ENCODE measurements at regions not wholly inside any gene's neighbourhood (a gene's known extent, or its start where the extent isn't known, plus 50 kb on each side); places are given as distances from the start of the nearest gene placed in this dataset.
"Not testable (repeated sequence)": the region's sequence is repeated elsewhere in the genome, so short reads cannot be mapped to it uniquely, and the experiment has no call there.

DNA sequence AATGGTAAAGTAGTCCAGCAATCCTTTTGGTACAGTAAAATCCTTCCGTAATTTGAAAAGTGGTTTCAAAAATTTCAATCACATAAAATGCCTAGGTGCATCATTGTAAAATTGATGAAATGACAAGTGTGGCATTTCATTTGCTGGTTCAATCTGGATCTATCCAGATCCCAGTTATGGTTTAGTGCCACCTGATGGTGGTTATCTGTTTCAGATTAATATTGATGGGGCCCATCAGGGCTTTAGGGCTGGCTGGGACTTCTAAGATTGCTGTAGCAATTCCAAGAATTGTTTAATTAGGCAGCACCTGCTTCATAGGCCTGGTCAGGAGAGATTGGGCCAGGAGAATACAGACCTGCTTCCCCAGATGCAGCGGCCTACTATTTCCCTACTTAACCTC is 55.5 kb upstream of the PIK3C3 start:
- no peak for DNase-seq (ENCODE audit: low read depth in 3 of 3, low spot score in 1 of 3)

DNA sequence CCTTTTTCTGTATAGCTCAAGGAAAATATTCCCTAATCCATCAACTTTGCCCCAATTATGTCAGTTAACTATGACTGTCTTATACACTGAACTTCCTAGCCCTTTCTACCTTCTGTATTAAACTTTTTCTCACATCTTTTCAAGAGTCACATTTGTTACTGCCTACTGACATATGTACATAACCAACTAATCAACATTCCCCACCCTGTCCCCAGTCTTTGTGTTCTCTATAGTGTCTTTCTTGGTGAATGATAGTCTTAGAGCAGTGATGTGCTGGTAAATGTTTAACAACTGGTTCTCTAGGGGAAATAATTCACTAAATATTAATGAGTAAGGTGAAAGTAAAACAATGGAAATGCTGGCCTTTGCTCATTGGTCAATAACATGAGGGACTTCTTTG is 61.6 kb upstream of the PIK3C3 start:
- no peak for DNase-seq (ENCODE audit: low read depth in 3 of 3, low spot score in 1 of 3)

DNA sequence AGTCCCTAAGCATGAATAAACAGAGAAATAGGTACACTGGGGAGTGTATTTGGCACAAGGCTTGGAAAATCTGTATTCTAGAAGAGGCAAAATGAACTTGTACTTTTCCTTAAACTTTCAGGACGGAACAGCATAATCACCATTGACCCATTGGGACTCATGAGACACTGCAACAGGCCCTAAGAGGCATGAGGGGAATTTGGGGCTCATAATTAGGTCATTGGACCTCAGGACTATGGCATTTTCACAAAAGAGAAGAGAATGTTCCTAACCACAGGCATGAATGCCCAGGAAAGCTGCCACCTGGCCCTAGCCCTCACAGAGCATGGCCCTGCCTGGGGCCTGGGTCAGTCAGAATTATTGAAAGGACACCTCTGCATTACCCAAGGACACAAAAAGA is 67.9 kb upstream of the PIK3C3 start:
- no peak for DNase-seq (ENCODE audit: low read depth in 3 of 3, low spot score in 1 of 3)

DNA sequence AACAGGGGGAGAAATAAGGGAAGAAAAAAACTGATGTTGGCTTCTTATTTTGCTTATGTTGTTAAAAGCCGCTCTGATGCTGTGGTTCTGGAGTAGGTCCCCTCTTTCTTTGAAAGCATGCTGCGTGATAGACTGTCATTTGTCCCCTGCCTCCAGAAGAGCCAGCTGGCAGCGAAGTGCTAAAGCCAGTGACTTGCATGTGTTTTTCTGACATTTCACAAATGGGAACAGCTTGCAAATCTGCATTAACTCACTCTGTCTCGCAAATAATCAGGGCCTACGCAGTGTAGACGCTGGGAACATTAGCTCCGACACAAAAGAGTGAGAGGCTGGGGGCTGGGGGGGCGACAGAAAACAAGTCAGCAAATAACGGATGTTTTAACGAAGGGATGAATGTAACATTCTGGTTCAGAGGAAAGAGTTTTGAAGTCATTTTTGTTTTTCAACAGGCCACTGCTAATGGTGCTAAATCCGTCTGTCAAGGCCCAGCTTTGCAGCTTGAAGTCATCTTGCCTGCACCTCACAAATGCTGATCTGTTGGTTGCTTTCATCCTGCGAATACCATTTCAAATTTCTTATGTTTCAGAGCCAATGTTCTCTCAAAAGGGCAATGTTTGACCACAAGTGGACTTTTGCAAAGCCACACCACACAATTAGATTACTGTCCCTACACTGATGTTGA is 68.8 kb upstream of the PIK3C3 start:
- DNase-seq (ENCODE audit: low read depth in 3 of 3, low spot score in 1 of 3) = no peak

DNA sequence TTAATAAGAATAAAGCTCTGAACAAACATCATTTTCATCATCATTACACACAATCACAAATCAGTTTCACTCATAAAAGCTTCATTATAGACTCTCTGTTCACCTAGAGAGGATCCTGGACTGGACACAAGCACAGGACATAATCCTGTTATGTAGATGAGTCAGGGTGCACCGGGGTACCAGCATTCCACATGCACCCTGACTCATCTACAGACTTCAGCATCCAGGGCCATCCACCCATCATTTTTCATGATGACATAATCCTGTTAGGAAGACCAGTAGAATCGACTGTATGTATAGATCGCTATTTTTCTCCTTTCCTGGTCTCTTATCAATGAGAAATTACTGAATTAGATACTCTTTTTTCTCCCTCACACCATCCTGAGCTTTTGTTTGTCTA is 73.7 kb upstream of the PIK3C3 start:
- no peak for DNase-seq (ENCODE audit: low read depth in 3 of 3, low spot score in 1 of 3)

DNA sequence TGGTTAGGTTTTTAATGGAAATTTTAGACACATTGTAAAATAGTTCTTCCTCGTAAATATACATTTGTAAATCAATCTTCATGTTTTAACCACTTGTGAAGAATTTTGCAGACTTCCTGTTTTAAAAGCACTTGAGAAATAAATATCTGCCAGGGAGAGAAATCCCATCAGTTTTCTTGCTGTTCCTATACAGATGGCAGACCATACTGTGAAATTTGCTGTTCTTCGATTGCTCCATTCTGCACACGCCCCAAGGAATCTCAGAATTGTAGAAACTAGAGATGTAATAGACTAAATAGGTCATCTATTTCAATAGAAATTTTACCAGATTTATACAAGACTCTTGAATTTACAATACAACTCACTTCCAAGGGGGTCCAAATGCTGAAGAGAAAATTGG is 75.8 kb upstream of the PIK3C3 start:
- no peak for DNase-seq (ENCODE audit: low read depth in 3 of 3, low spot score in 1 of 3)

DNA sequence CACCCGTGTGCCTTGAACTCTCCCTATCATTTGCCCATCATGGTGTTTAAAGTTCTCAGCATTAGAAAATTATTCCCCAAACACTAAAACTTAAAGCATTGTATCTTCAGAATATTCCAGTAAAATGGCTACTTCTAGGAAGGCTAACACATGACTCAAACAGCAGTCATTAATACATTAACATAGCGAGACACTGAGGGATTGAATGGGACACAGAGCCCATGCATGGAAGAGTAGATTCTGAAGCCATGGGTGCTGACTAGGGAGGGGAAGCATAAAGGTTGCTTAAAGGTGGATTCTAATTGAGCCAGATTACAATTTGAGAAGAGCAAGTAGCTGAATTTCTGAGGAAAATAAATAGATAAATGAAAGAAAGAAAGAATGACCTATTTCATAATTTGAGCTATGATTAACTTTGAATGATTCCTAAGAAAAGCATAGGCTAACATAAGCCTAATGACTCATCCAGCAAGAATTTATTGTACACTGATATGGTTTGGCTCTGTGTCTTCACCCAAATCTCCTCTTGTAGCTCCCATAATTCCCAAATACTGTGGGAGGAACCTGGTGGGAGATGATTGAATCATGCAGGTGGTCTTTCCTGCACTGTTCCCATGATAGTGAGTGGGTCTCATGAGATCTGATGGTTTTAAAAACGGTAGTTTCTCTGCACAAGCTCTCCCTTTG is 79.8 kb upstream of the PIK3C3 start:
- no peak for DNase-seq (ENCODE audit: low read depth in 3 of 3, low spot score in 1 of 3)

DNA sequence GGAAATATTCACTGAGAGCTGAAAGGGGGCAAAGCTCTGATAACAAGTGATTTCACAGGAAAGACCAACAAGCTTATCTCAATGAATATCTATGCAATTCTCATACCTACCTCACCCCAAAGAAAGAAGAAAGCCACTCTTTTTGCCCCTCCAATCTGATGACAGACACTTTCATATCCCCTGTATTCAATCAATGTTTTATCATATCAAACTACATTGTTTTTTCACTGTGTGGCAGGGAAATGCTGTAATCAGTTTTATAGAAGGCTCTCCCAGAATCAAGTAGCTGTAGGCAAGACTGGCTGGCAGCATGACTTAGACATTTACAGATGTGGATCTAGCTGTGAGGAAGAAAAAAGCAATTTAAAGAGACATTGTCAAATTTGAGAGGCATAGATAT is 81.3 kb upstream of the PIK3C3 start:
- DNase-seq (ENCODE audit: low read depth in 3 of 3, low spot score in 1 of 3) = no peak

DNA sequence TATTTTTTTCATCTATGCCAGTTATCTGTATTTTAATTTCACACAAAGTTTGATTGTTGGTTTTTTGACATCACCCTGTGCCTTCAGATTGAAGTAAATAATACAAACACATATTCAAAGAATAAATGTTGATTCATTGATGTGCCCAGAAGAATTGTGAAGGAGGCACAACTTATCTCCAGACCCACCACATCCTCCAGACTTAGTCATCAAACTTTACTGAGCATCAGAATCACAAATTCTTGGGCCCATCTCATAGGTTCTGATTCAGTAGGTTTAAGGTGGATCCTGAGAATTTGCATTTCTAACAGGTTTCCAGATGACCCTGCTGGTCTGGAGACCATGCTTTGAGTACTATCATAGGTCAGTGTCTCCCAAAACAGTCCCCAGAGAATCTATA is 82.8 kb upstream of the PIK3C3 start:
- no peak for DNase-seq (ENCODE audit: low read depth in 3 of 3, low spot score in 1 of 3)

DNA sequence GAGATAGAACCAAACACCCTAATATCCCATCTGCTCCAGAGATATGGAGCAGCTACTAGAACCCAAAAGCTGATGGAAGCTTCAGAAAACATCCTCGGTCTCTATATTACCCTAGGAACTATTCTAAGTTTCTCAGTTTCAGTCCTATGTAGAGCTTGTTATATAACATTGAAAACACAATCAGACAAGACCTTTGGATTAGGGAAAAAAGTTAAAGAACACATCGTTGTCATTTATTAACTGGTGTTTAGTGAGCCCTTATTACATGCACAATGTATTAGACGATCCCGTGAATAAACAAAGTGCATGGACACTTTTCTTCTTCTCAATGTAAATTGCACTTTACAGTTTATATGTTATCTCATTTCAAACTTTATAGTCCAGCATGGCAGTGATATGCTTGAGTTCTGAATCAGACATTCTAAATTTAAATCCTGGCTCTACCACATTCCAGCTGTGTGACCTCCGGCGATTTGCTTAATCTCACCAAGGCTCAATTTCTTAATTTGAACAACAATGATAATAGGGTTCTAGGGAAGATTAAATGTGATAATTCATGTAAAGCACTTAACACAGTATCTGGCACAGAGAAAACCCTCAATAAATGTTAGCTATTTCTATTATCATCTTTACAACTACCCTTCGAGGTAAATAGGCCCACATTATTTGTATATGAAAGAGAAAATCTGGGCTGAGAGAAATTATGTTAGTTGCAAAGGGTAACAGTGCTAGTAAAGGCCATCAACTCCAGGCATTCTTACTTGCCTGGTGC is 83.6 kb upstream of the PIK3C3 start:
- DNase-seq (ENCODE audit: low read depth in 3 of 3, low spot score in 1 of 3) = no peak

DNA sequence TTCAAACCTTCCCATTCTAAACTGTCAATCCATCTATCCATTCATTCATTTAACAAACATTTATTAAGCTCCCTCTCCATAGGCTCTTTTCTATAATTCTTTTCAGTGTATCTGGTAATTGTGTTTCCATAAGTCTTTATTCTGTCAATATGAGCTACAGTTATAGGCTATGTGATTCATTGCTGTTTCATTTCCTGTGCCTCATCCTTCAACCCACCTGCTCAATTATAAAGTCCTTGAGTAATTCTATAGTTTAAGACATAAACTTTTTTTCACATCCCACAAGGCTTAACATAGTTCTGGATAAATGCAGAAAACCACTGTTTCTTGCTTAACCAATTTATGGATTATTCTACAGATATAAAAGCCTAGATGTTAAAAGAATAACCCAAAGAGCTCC is 84.2 kb upstream of the PIK3C3 start:
- no peak for DNase-seq (ENCODE audit: low read depth in 3 of 3, low spot score in 1 of 3)

DNA sequence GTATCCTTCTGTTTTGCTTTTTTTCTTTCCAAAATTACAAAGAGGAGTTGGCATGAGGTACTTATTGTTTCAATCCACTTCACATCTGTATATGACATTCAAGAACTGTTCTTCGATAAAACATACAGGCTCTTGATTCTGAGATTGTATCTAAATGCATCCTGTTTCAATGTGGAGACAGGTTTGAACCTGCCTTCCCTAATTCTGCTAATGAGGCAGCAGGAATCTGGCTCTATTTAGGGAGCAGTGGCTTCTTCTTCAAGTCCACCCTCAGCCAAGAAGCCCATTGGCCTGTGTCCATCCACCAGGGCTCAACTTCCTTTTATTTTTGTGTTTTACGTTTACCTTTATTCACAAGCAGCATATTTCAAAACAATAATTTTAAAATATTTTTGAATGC is 84.8 kb upstream of the PIK3C3 start:
- DNase-seq (ENCODE audit: low read depth in 3 of 3, low spot score in 1 of 3) = no peak

DNA sequence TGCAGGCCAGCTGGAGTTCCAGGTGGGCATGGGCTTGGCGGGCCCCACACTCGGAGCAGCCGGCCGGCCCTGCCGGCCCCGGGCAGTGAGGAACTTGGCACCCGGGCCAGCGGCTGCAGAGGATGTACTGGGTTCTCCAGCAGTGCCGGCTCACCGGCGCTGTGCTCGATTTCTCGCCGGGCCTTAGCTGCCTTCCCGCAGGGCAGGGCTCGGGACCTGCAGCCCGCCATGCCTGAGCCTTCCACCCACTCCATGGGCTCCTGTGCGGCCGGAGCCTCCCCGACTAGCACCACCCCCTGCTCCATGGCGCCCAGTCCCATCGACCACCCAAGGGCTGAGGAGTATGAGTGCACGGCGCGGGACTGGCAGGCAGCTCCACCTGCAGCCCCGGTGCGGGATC is 89.2 kb upstream of the PIK3C3 start:
- not testable (repeated sequence) for DNase-seq (ENCODE audit: low read depth in 3 of 3, low spot score in 1 of 3)

DNA sequence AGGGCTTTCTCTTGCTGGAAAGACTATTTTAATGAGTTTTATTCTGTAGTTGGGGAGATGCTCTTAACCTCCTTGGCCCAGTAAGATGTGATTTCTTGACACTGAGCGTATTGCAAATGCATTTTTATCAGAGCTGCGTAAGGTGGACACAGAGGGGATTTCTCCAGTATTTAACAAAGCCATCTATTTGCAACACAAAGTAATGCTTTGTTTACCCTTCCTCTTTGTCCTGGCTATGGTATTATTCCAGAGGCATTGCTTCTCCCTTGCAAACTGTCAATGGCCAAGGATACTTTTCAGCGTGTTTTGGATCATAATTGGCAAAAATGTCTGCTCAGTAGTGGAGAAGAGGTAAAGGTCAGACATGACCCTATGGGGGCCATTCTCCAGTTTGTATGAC is 90.8 kb upstream of the PIK3C3 start:
- DNase-seq (ENCODE audit: low read depth in 3 of 3, low spot score in 1 of 3) = no peak

DNA sequence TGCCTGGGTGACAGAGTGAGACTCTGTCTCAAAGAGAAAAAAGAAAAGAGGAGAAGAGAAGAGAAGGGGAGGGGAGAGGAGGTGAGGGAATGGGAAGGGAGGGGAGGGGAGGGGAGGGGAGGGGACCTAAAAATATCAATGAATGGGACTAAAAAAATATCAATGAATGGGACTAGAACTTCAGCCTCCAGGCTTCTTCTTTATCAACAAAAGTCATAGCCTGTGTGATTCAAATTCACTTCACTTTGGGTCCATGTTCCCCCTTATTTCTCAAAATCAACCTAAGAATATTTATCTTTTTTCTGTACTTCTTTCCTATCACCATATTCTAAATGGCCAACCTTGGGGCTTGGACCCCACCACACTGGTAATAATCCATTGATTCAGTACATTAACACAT is 92.1 kb upstream of the PIK3C3 start:
- DNase-seq (ENCODE audit: low read depth in 3 of 3, low spot score in 1 of 3) = no peak

DNA sequence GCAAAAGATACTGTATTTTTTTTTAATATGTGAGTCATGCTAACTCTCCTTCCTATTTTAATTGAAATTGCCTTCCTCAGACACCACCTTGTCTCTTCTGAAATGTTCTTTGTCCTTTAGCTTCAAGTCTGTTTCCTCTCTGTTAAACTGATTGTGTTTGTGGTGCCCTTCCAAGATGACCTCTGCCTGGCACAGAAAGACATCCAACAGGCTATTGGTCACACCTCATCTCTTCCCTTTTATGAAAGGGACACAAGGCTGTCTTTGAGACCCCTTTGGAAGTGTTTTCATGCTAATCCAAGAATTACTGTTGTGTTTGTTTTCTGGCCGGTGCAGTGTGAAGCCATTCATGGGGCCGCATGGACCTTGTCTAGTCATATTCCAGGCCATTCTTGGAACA is 94.0 kb upstream of the PIK3C3 start:
- no peak for DNase-seq (ENCODE audit: low read depth in 3 of 3, low spot score in 1 of 3)

DNA sequence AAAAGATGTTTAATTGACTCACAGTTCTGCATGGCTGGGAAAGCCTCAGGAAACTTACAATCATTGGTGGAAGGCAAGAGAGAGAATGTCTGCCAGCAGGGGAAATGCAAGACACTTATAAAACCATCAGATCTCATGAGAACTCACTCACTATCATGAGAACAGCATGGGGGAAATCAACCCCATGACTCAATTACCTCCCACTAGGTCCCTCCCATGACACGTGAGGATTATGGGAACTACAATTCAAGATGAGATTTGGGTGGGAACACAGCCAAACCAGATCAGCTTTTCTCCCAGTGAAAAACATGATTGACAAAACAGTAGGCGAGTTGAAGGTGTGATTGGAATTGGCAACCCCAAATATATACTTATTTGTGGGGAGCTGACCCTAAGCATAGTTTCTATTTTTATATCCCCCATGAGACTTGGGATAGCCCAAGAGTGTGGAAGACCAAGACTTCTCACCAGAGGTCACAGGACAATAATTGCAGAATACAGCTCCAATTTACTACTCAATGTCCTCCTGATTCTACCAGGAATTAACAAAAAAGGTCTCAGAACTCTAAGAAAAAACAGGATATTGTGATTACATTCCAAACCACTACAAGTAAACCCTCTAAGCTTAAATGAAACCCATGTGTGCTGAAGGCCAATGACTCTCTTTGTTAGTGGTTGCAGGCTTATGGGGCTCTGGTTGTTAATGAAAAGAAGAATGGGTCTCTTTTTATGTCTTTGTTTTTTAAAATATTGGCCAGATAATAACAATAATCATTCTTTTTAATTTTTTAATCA is 96.1 kb upstream of the PIK3C3 start:
- no peak for DNase-seq (ENCODE audit: low read depth in 3 of 3, low spot score in 1 of 3)

DNA sequence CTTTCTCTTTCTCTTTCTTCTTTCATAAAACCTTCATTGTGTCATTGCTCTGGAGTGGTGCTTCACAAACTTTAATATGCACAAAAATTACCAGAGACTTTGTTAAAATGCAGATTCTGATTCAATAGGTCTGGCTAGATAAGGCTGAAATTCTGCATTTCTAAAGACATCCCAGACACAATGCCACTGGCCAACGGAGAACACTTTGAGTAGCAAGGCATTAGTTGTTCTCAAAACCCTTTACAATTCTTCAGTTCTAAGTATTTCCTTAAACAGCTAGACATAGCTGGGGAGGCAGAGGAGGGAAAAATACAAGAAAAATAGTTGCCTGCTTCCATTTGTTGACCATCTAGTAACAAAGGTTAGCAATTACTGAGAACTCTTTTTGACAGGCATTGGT is 101.8 kb upstream of the PIK3C3 start:
- DNase-seq (ENCODE audit: low read depth in 3 of 3, low spot score in 1 of 3) = no peak

DNA sequence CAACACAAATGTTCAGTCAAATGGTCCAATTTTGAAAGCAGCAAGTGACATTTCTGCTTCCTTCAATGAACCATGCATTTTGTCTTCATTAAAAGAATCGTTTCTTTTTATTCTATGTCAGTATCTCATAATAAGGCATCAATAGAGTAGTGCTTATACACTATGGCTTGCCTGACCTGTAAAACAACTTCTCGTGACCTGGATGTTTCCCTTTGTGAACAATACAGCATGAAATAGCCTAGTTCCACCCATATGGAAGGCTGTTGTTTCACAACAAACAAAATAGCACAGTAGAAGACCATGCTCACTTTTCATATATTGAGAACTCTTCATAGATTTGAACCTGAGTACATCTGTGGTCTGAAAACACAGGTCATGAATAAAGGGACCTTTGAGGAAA is 104.3 kb upstream of the PIK3C3 start:
- no peak for DNase-seq (ENCODE audit: low read depth in 3 of 3, low spot score in 1 of 3)

DNA sequence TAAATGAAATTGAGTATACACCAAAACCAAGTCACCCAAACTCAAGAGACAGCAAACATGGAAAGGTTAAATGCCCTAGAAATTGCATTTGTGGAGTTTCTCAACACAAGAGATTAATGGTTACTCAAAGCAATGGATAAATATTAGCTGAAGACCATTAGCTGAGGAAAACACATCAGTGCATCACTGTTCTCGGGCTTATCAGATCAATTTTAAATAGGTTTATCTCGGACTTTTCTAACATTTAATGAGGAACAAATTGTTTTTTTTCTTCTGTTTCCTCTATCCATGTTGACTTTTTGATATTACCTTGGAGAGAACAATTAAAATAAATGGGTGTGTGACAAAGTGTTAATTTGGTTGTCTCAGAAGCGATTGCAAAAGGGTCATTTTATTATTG is 105.4 kb upstream of the PIK3C3 start:
- no peak for DNase-seq (ENCODE audit: low read depth in 3 of 3, low spot score in 1 of 3)

DNA sequence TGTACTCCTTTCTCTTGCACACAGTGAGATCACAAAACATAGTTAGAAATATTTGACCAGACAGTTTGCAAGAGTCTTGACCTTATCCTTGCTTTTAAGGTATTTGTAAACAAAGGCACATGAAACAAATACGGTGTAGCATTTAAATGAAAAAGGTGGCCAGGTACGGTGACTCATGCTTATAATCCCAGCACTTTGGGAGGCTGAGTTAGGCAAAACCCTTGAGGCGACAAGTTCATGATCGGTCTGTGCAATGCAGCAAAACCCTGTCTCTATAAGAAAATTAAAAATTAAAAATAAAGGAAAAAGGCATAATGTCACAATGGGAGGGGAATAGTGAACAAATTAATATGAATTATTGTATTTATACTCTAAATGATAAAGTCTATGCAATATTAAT is 109.5 kb upstream of the PIK3C3 start:
- no peak for DNase-seq (ENCODE audit: low read depth in 3 of 3, low spot score in 1 of 3)

DNA sequence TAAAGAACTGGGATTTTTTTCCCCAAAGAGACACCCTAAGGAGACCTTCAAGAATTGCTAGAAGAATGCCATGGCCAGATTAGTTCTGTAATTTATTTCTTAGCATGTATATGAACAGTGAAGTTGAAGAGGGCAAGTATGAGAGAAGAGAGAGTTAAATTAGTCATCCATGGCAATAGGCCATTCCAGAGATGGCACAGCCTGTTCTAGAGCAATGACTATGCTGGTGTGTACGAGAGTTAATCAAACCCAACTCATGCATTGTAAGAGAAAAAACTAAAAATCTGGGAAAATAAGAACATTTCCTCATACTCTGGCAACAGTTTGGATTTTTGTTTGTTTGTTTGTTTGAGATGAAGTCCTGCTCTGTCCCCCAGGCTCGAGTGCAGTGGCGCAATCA is 112.1 kb upstream of the PIK3C3 start:
- DNase-seq (ENCODE audit: low read depth in 3 of 3, low spot score in 1 of 3) = no peak
